ENCODE measurements at regions not wholly inside any gene's neighbourhood (a gene's known extent, or its start where the extent isn't known, plus 50 kb on each side); places are given as distances from the start of the nearest gene placed in this dataset.

DNA sequence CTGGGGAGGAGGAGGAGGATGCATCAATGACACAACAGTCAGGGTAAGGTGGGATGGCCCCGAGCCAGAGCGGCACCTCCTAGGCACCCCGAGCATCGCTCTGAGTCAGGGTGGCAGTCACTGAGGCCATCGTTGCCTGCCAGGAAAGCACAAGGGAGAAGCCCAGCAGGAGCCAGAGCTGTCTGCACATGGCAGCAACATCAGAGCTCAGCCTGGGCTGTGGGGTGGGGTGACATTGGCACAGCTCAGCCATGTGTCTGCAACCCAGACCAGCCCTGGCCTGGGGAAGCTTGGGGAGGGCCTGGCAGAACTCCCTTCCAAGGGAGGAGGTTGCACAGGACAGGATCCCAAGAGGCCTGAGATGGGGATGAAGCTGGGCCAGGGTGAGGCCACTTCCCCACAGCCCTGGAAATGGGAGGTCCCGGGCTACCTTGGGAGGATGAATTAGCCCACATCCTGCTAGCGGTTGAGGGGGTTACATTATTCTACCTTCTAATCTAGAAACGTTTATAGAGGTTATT, 255.6 kb downstream of the MAFB start:
- TF ChIP-seq, protein P1, sequence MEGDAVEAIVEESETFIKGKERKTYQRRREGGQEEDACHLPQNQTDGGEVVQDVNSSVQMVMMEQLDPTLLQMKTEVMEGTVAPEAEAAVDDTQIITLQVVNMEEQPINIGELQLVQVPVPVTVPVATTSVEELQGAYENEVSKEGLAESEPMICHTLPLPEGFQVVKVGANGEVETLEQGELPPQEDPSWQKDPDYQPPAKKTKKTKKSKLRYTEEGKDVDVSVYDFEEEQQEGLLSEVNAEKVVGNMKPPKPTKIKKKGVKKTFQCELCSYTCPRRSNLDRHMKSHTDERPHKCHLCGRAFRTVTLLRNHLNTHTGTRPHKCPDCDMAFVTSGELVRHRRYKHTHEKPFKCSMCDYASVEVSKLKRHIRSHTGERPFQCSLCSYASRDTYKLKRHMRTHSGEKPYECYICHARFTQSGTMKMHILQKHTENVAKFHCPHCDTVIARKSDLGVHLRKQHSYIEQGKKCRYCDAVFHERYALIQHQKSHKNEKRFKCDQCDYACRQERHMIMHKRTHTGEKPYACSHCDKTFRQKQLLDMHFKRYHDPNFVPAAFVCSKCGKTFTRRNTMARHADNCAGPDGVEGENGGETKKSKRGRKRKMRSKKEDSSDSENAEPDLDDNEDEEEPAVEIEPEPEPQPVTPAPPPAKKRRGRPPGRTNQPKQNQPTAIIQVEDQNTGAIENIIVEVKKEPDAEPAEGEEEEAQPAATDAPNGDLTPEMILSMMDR (IDR thresholded peaks at IDR 0.05; ENCODE audit: low read depth, low read length): no peak
- no peak for TF ChIP-seq EZH2phosphoT487 (IDR thresholded peaks at IDR 0.05; ENCODE audit: low read depth)
